Ovary (tissue), 3 donors: ENCODE measurements at regions not wholly inside any gene's neighbourhood (a gene's known extent, or its start where the extent isn't known, plus 50 kb on each side); places are given as distances from the start of the nearest gene placed in this dataset.

Experiments
- CTCF ChIP-seq, 3 donors: fragments of 450-650 bp in 2 of 3; fragments of 200-600 bp in 1 of 3; IDR thresholded peaks; one replicate each; pipeline versions ENCODE4 v1.5.1 to v1.8.0; 2016 to 2022; ENCODE audit warnings: antibody characterized with exemption in 3 of 3, mild to moderate bottlenecking in 1 of 3
- EP300 ChIP-seq: sonication (generic); formaldehyde crosslinking; IDR thresholded peaks from one replicate; pipeline ENCODE4 v1.6.1; 2017; ENCODE audit warnings: antibody characterized with exemption
- donor health status: DM: no; HTN: no; CAD: no.

- no peak for TF ChIP-seq CTCF (IDR thresholded peaks at IDR 0.05)
- no peak for TF ChIP-seq EP300
These were observed 50.4 kb upstream of the ZSWIM6 start for GRCh38 chr5:61281686-61282085.
